NCI-H1436 (cell line): ENCODE measurements at regions not wholly inside any gene's neighbourhood (a gene's known extent, or its start where the extent isn't known, plus 50 kb on each side); places are given as distances from the start of the nearest gene placed in this dataset.

ENCODE experiments used
- DNase-seq: peaks from one replicate; lab custom pipeline; 2025; lab: John Stamatoyannopoulos, UW

DNA sequence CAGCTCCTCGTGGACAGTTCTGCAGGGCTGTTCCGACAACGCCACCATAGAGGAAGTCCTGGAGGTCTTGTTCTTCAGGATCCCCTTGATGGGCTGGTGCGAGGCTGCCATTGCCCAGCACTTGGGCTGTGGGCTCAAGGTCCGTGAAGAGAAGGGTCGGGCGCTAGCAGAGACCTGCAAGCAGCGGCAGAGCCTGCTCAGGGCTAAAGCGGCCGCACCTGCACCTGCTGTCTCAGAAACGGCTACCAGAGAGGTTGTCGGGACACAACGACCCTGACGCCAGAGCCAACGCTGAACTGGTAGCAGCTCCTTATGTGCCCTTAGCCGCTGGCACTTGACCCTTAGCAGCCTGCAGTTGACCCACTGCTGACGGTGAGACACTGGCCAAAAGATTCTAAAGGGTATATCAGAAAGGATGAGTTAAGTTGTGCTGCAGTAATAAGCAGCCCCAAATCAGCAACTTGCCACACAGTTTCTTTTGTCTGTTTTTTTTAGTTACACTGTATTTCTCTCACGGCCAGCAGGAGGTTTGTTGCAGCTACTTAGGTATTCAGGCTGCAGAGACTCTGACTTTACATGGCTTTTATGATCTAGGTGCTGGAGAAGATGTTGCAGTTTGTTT, 55.5 kb upstream of the ST6GAL2 start:
- DNase-seq, result no peak

DNA sequence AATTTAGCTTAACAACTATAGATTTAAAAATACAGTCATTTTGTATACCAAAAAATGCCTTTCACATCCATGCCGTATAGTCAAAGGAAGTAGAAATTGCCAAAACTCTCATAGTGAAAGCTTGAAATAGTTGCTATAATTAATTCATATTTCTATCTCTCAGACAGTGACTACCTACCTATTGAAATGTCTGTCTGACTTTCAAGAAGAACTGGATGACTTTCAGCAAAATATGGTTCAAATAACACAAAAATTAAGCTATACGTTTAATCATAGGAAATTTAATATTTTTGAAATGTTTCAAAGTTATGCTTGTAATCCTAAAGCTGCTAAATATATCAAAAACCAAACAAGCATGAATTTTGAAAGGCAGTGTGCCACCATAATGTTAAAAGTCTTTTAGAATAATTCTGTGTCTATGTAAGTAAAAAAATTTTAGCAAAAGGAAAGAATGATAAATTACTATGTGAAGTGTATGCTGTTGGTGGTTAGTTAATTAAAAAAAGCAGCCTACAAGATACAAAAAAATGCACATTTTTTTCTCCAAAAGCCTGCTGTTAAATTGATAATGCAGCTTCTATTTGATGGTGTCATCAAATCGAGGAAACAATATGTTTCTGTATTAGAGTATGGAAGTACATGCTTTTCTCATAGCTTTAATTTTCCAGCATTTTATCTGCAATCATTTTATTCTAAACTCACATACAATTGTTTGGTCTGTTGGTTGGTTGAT, 57.7 kb upstream of the ST6GAL2 start:
- DNase-seq, result no peak

DNA sequence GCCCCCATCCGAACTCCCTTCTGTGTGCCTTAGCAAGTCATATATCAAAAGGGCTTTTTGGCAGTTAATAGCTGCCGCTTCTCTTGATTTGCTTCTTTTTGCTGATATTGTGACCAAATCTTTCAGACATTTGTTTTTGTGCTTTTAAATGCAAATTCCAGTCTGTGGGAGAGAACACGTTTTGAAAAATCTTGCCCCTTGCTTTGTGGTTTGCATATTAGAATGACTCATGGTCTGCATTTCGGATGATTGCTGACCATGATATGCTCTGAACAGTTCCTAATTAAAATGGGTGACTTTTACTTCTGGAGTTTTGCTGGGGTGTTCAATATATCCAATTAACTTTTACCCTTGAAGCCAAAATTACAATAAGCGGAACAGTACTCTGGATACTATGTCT, 58.2 kb upstream of the ST6GAL2 start:
- no peak for DNase-seq

DNA sequence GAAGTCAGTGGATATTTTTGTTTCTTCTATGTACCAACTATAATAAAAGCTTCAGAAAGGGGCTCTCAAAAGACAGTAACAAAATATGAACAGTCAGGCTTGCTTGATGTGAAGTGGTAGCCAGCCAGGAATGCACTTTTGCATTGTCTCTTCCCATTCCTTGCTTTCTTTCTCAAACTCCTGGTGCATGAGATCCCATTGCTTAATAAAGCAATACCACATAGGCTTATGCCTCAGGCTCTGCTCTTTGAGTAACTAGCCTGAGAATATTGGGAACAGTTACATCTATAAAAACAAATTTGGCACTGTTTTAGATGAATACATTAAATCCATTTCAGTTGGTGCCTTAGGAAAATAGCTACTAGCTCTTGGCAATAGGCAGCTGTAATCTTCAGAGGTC, 62.6 kb upstream of the ST6GAL2 start:
- DNase-seq, result no peak

DNA sequence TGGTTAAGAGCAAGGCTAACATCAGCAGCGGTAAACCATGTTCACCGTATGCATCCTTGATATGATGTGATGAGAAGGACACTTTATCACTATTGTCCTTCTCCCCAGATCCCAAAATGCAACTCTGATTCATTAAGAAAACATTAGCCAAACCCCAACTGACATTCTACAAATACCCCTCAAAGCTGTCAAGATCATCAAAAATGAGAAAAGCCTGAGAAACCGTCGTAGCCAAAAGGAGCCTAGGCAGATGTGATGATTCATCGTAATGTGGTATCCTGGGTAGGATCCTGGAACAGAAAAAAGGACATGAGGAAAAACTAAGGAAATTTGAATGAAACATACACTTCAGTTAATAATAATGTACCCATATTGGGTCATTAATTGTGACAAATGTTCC, 67.3 kb upstream of the ST6GAL2 start:
- DNase-seq, result no peak

DNA sequence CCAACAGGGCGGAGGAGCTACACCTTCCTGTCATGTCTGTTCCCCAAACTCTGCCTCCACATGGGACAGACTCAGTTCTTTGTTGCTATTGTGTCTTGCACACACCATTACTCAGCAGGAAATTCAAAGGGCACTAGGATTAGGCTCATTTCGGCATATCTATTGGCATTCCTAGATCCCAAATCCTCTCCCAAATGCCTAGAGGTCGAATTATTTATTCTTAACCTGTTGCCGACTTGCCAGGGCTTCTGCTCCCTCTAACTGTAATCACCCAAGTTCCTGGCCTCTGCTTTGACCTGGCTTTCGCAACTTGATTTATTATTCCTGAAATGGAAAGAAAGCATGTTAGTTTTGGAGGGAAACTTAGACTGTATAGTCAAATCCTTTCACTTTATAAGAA, 67.8 kb upstream of the ST6GAL2 start:
- no peak for DNase-seq

DNA sequence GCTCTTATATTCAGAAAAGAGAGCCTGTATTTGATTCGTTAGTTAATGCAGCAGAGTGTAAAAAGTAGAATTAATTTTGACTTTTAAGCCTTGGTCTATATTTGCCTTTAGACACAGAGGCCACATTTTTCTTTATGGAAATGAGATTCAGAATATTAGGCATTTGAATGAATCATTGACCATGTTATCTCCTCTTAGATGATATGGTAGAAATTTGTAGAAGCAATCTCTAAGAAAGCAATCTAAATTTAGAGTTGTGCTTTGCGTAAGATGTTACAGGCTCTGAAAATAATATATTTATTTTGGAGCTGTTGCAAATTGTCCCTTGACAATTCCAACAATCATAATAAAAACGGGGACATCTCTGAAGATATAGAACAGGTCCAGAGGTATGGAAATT, 68.3 kb upstream of the ST6GAL2 start:
- no peak for DNase-seq

DNA sequence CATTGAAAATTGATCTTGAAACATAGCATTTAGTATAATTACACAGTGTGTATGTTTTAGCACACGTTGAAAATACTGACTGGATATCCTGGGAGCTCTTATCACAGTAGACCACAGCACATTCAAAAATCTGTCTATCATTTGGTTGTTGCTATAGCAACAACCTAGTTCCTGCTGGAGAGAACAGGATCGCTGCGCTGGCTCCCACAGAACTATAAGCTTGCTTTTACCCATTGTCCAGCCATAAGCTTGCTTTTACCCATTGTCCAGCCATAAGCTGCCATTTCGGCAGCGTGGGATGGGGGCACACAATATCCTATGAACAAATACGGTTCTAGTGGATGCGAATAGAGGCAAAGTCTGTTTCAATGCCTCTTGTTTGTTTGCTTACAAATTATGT, 70.4 kb upstream of the ST6GAL2 start:
- DNase-seq, result no peak

DNA sequence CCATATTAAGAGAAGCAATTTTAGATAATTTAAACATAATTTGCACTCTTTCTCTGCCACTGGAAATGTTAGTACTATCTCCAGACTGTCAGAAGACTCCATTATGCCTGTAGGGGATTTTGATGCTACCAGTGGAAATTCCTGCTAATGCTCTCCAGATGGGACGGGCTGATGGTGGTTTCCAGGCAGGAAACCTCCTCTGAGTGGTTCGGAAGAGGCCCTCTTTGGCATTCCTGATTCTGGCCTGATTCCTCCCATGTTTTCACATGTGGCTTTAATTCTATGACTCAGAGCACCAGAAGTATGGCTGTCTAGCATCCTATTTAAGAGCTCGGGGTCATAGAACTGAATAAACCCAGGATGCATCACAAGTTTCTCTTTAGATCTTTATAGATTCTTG, 70.9 kb upstream of the ST6GAL2 start:
- DNase-seq, result no peak

DNA sequence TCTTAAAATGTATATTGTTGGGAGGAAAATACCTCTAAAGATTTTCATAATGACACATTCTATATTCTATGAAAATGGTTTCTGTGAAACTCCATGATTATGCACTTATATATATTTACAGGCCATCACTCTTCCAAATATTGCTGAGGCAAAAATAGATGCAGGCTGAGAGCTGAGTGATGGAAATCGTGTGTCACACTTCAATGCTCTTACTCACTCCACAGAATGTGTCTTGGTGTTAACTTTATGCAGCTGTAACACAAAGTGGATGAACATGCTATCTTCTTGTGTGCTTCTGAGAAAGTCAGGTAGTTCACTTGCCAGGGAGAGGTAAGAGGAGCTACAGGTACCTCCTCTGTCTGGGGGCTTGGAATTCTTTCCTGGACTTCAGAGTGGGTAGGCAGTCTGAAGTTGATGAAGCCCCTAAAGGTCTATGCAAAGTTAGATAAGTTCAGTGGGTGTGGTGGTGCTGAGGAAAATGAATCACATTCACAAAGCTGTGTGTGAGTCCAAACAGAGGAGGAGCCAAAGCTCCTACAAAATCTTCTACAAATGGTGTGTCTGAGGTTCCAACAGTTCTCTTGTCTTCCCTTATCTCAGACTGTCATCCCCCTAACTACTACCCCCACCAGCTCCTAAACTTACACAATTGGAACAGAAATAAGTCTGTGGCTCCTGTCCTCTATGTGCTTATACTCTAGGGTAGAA, 74.2 kb upstream of the ST6GAL2 start:
- DNase-seq, result no peak

DNA sequence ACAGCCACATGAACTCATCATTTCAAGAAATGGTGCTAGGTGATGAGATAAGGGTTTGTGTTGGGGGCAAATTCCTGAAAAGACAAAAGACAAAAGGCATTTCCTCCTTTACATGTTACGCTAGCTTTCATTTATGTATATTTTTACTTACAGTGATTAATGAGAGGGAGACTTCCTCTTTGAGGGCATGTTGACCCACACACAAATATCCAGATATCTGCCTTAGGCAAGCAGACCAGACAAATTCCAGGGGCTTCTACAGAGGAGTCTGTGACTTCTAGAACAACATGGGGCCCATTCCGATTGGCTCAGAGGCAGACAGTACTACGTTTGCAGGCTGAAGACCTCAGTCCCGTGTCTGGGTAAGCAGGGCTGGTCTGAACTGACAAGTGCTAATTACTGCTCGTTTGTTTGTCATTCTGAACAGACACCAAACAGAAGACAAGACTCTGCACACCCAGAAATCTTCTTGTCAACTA, 74.8 kb upstream of the ST6GAL2 start:
- DNase-seq, result no peak

DNA sequence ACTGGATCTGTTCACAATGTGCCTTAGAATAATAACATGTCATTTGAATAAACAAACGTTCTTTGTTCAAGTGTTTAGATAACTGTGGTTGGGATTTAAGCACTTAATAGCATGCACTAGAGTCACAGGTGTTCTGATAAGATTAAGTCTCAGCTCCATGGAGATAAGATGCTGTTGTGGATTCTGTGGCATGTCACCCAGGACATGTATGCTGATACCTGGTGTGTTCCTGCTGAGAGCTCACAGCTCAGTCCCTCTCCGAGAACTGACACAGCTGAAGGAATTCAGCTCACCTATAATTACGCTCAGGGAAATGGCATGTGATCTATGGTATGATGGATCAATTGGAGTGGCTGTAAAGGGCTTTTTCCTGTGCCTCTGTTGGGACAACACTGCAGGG, 75.4 kb upstream of the ST6GAL2 start:
- peak; percentile 7 for DNase-seq

DNA sequence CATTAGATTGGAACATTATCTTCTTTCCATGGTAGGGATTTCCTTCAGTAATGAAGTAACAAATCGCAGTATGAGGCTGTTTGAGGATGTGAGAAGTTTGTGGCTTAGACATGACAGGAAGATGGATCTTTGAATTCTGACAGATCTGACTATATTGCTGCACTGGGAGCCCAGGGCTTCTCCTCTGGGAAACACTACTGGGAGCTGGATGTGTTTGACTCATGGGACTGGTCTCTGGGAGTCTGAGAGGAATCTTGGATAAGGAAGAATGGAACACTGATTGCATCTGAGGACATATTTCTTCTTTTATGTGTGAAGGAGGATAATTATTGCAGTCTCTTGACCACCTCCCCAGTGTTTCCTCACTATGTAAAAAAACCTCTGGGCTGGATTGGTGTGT, 77.2 kb upstream of the ST6GAL2 start:
- DNase-seq, result no peak

DNA sequence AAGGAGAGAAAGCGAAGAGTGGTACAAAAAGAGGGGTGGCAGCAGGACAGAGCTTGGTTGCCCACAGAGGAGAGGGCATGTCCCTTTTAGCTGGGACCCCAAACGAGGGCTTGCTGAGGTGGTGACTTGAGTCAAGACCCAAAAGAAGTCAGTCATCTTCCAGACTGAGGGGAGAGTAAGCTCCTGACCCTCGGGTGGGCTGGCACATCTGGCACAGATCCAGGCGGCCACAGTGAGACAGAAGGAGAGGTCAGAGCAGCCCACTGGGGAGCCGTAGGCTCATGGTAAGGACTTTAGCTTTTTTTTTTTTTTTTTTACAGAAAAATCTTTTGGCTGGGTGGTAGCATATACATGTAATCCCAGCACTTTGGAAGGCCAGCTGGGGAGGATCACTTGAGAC, 77.9 kb upstream of the ST6GAL2 start:
- no peak for DNase-seq

DNA sequence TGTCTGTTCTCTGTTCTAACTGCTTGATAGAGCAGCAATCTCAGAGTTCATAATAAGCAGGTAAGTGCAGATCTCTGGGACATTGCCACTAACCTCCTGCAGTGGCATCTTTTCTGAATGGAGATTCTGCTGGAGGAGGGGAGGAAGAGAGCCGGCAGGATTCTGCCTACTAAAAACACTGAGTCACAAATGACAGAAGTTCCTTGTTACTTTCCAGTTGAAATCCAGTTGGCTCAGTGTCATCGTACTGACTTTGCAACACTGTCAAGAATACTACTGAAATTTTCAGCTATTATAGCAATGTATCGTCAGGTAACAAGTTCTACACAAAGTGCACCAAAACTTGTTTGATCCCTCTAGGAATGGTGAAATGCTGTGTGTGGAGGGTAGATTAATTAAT, 79.6 kb upstream of the ST6GAL2 start:
- DNase-seq, result no peak

DNA sequence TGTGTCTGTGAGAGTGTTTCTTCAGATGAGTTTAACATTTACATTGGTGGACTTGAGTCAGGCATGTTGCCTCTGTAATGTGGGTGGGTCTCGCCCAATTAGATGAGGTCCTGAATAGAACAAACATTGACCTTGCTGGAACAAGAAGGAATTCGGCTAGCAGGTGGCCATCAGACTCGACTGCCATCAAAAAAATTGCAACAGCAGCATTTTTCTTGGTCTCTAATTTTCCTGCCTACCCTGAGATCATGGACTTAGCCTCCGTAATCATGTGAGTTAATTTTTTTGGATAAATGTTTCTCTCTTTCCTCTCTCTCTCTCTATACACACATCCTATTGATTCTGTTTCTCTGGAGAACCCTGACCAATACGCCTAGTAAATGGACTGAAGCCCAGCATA, 83.8 kb upstream of the ST6GAL2 start:
- DNase-seq, result no peak

DNA sequence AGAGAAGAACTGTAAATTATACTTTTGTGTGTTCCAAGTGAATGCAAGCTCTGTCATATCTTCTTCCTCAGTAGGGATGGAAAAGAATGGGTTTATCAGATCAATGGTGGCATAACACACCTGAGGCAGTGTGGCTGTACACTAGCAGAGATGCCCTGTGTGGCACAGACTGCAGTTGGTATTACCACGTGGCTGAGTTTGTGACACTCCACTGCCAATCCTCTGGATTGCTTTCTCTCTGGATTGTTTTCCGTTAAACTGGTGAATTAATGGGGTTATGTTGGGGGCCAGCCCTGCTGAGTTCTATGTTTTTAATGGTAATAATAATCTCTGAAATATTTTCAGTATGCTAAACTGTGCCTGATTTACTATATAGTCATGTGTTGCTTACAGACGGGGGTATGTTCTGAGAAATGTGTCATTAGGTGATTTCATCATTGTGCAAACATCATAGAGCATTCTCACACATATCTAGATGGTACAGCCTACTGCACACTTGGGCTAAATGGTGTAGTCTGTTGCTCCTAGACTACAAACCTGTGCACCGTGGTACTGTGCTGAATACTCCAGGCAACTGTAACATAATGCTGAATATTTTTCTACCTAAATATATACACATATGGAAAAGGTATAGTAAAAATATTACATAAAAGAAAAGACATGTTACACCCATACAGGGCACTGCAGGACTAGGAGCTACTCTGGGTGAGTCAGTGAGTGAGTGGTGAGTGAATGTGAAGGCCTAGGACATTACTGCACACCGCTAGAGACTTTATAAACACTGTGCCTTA, 84.7 kb upstream of the ST6GAL2 start:
- no peak for DNase-seq

DNA sequence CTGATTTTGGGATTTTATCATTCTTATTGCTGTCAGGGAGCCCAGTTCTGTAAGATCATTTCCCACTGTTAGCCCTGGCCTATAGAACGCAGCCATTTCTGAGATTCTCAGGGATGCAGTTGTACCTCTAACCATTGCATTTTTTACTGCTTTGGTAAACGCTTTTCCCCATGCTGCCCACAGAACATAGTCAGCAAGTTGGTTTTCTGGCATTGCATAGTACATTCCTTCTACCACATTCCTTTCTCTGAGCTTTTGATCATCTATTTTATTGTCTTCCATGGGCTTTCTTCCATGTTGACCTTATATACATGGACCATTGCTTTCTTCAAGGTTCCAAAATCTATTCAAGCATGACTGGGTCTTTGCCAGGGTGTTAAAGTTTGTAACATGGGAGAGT, 86.8 kb upstream of the ST6GAL2 start:
- DNase-seq, result no peak

DNA sequence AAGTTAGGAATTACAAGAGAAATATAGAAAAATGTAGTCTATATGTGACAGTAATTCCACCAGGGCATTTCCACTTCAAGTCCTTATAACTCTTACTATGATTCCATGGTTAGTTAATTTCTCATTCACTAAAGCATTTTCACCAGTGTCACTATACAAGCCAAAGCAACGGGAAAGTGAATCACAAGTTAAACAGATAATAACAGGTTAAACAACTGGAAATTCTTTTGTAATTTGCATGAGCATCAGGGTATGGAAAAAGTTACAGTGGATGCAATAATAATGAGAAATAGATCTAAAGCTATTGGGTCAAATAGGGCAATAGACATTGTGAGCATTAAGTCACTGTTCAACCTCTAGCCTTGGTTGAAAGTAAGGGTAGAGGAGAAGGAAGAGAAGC, 88.9 kb upstream of the ST6GAL2 start:
- DNase-seq, result no peak

DNA sequence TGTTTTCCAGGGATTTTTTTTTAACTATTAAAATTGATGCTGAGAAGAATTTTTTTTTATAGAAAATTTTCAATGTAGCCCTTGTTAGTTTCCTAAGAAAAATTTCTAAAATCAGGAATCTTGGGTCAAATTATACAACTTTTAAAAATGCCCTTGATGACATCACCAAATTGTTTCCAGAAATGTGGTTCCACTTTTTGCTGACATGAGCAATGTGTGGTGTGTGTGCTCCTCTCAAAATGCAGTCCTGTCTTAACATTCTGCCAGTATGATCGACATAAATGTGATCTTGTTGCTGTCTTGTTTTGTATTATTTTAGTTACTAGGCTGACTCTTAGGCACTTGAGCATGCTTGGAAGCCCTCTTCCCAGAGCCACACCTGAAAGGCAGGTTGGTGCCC, 89.7 kb upstream of the ST6GAL2 start:
- no peak for DNase-seq

DNA sequence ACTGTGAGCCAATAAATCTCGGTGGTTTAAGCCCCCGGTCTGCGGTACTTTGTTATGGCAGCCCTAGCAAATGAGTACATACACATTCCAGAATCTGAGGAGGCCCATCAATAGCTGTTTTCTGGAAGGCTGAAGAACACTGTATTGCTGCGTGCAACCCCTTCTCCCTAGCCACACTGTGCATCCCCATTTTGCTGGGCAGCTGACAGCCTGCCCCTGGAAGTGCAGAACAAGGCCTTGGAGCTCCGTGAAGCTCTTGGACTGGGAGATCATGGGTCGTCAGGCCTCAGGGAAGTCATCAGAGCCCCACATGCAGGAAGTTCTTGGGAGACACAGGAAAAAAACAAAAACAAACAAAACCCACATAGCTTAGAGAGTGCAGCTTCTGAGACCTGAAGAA, 90.6 kb upstream of the ST6GAL2 start:
- DNase-seq, result no peak

DNA sequence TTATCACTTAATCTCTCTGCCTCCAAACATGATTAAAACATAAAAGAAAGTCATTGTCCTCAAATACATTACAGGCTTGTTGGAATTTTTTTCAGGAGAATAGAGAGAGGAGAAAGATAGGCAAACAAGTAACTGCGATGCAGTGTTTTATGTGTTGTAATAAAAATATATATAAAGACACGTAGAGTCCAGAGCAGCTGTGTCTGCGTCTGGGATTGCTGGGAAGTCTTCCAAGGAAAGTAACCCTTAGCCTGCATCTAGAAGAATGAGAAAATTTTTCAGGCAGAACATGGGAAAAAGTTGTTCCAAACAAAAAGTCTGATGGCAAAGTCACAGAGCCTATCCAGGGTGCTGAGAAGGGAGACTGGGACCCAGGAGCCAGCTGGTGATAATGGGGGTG, 91.8 kb upstream of the ST6GAL2 start:
- no peak for DNase-seq

DNA sequence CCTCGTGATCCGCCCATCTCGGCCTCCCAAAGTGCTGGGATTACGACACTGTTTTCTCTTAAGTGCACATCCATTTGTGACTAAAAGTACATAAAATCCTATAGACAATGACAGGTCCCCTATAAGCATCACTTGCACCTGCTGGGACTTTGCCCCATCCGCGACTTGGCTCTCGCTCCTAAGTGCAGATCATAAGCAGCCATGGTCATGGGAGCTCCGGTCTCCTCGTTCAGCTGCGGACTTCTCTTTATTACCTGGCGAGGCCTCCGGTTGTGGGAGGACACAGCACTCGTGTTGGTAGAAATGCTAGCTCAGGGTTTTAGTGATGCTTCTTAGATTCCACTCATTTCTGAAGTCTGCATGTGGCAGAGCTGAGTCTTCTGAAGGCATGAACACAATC, 92.7 kb upstream of the ST6GAL2 start:
- no peak for DNase-seq
